H9 (cell line): ENCODE measurements at regions not wholly inside any gene's neighbourhood (a gene's known extent, or its start where the extent isn't known, plus 50 kb on each side); places are given as distances from the start of the nearest gene placed in this dataset.

Experiments
- DNase-seq: peaks from one replicate; pipeline ENCODE4 v3.0.0-alpha.2; 2017
- H2AFZ ChIP-seq: one replicate; pipeline ENCODE4 v1.6.1; 2013; ENCODE audit warnings: mild to moderate bottlenecking, low read length, control low read depth, moderate library complexity
- H2AK5ac ChIP-seq: 2 replicates; pipeline ENCODE4 v1.6.1; 2013; ENCODE audit warnings: low read length, control low read depth, mixed read lengths; ENCODE audit not compliant: insufficient read length
- H2BK120ac ChIP-seq: one replicate; pipeline ENCODE4 v1.6.1; 2013; ENCODE audit warnings: low read depth, mild to moderate bottlenecking, low read length, control low read depth, inconsistent platforms; ENCODE audit not compliant: poor library complexity, severe bottlenecking
- H2BK12ac ChIP-seq: 2 replicates; pipeline ENCODE4 v1.6.1; 2013; ENCODE audit warnings: low read length, control low read depth, mixed read lengths, low read depth; ENCODE audit not compliant: insufficient read length
- H2BK15ac ChIP-seq: 2 replicates; pipeline ENCODE4 v1.6.1; 2013; ENCODE audit warnings: low read depth, low read length, control low read depth
- H2BK20ac ChIP-seq: one replicate; pipeline ENCODE4 v1.6.1; 2013; ENCODE audit warnings: low read depth, mild to moderate bottlenecking, low read length, control low read depth, inconsistent platforms; ENCODE audit not compliant: poor library complexity, severe bottlenecking
- H2BK5ac ChIP-seq: 2 replicates; pipeline ENCODE4 v1.6.1; 2013; ENCODE audit warnings: low read length, control low read depth, mixed read lengths; ENCODE audit not compliant: insufficient read length
- H3K14ac ChIP-seq: 2 replicates; pipeline ENCODE4 v1.6.1; 2013; ENCODE audit warnings: low read length, control low read depth; ENCODE audit not compliant: insufficient read depth
- H3K18ac ChIP-seq: 2 replicates; pipeline ENCODE4 v1.6.1; 2013; ENCODE audit warnings: low read depth, mild to moderate bottlenecking, mixed read lengths, low read length, control low read depth; ENCODE audit not compliant: insufficient read length
- H3K23ac ChIP-seq: 2 replicates; pipeline ENCODE4 v1.6.1; 2013; ENCODE audit warnings: low read length, control low read depth, mixed read lengths, low read depth; ENCODE audit not compliant: insufficient read length
- H3K23me2 ChIP-seq: 2 replicates; pipeline ENCODE4 v1.6.1; 2013; ENCODE audit warnings: low read depth, mild to moderate bottlenecking, mixed read lengths, low read length, control low read depth; ENCODE audit not compliant: insufficient read length, poor library complexity, severe bottlenecking
- H3K27ac ChIP-seq: 2 replicates; pipeline ENCODE4 v1.5.1; 2013; ENCODE audit warnings: low read length, control low read depth, mixed read lengths, low read depth; ENCODE audit not compliant: insufficient read length
- H3K27me3 ChIP-seq: 2 replicates; pipeline ENCODE4 v1.6.1; 2013; ENCODE audit warnings: low read length, control low read depth, inconsistent platforms; ENCODE audit not compliant: insufficient read depth
- H3K4ac ChIP-seq: 2 replicates; pipeline ENCODE4 v1.6.1; 2013; ENCODE audit warnings: low read depth, mild to moderate bottlenecking, control low read depth, inconsistent platforms, low read length, moderate library complexity
- H3K4me1 ChIP-seq: 2 replicates; pipeline ENCODE4 v1.6.1; 2013; ENCODE audit warnings: low read length, control low read depth, inconsistent platforms; ENCODE audit not compliant: insufficient read depth
- H3K4me2 ChIP-seq: 2 replicates; pipeline ENCODE4 v1.6.1; 2013; ENCODE audit warnings: low read length, control low read depth, mixed read lengths; ENCODE audit not compliant: insufficient read length, insufficient read depth
- H3K56ac ChIP-seq: 2 replicates; pipeline ENCODE4 v1.6.1; 2013; ENCODE audit warnings: low read depth, mild to moderate bottlenecking, mixed read lengths, low read length, control low read depth; ENCODE audit not compliant: insufficient read length
- H3K79me1 ChIP-seq: 2 replicates; pipeline ENCODE4 v1.6.1; 2013; ENCODE audit warnings: low read depth, mild to moderate bottlenecking, moderate library complexity, low read length, control low read depth, inconsistent platforms; ENCODE audit not compliant: insufficient read depth, poor library complexity, severe bottlenecking
- H3K79me2 ChIP-seq: 2 replicates; pipeline ENCODE4 v1.6.1; 2013; ENCODE audit warnings: low read length, control low read depth, inconsistent platforms; ENCODE audit not compliant: insufficient read depth
- H3K9ac ChIP-seq: 2 replicates; pipeline ENCODE4 v1.6.1; 2013; ENCODE audit warnings: low read length, control low read depth, mixed read lengths; ENCODE audit not compliant: insufficient read length; ENCODE audit errors: extremely low read depth
- H3K9me3 ChIP-seq: one replicate; pipeline ENCODE4 v1.6.1; 2013; ENCODE audit warnings: low read depth, low read length, inconsistent platforms; ENCODE audit not compliant: control insufficient read depth
- H3T11ph ChIP-seq: one replicate; pipeline ENCODE4 v1.6.1; 2013; ENCODE audit warnings: mild to moderate bottlenecking, low read length, control low read depth, inconsistent platforms
- H4K20me1 ChIP-seq: one replicate; pipeline ENCODE4 v1.6.1; 2013; ENCODE audit not compliant: control insufficient read depth, insufficient read length, insufficient read depth
- H4K5ac ChIP-seq: 2 replicates; pipeline ENCODE4 v1.6.1; 2013; ENCODE audit warnings: low read depth, mild to moderate bottlenecking, mixed read lengths, low read length, control low read depth; ENCODE audit not compliant: insufficient read length
- H4K8ac ChIP-seq: replicated peaks from 2 replicates; pipeline ENCODE4 v1.6.1; 2013; ENCODE audit warnings: low read length, control low read depth, mixed read lengths, low read depth; ENCODE audit not compliant: insufficient read length
- H4K91ac ChIP-seq: 2 replicates; pipeline ENCODE4 v1.6.1; 2013; ENCODE audit warnings: low read depth, mild to moderate bottlenecking, moderate library complexity, mixed read lengths, low read length, control low read depth; ENCODE audit not compliant: insufficient read length
- H3K27ac Mint-ChIP-seq, 3 experiments: 2 replicates in 2 of 3; 3 replicates in 1 of 3; pipeline ENCODE4 v1.8.0; 2020 to 2021; ENCODE audit warnings: mixed read lengths in 3 of 3, mild to moderate bottlenecking in 1 of 3, moderate library complexity in 1 of 3
- H3K27me3 Mint-ChIP-seq: 2 replicates; pipeline ENCODE4 v1.8.0; 2021; ENCODE audit warnings: low read depth, mild to moderate bottlenecking, moderate library complexity, mixed read lengths
- H3K36me3 Mint-ChIP-seq, 3 experiments: 2 replicates in 2 of 3; 3 replicates in 1 of 3; pipeline ENCODE4 v1.8.0; 2020 to 2021; ENCODE audit warnings: low read depth in 3 of 3, mixed read lengths in 3 of 3; ENCODE audit not compliant: insufficient read depth in 1 of 3
- H3K4me1 Mint-ChIP-seq, 2 experiments: 2 replicates each; pipeline ENCODE4 v1.8.0; 2020; ENCODE audit warnings: mixed read lengths in 2 of 2
- H3K4me3 Mint-ChIP-seq, 2 experiments: 2 replicates in 1 of 2; 3 replicates in 1 of 2; pipeline ENCODE4 v1.8.0; 2020 to 2021; ENCODE audit warnings: mild to moderate bottlenecking in 2 of 2, mixed read lengths in 2 of 2, moderate library complexity in 1 of 2
- H3K9me3 Mint-ChIP-seq, 2 experiments: 2 replicates in 1 of 2; 3 replicates in 1 of 2; pipeline ENCODE4 v1.8.0; 2020; ENCODE audit warnings: mild to moderate bottlenecking in 2 of 2, mixed read lengths in 2 of 2, moderate library complexity in 1 of 2
- WGBS: extraction: QIAGEN DNeasy Blood & Tissue Kit; methylation state at CpG from one replicate; pipeline ENCODE4 v1.1.7; 2013; ENCODE audit warnings: missing lambda C conversion rate, low lambda C conversion rate, mixed read lengths; ENCODE audit not compliant: insufficient read length; ENCODE audit errors: extremely low coverage; 5-methylcytosine and 5-hydroxymethylcytosine counted together
- TF ChIP-seq, protein P1 (sequence below): fragments of 200-600 bp; sonication (generic); conservative IDR thresholded peaks from 3 replicates; pipeline ENCODE4 v1.8.0; 2021; ENCODE audit warnings: antibody characterized with exemption, mild to moderate bottlenecking

DNA sequence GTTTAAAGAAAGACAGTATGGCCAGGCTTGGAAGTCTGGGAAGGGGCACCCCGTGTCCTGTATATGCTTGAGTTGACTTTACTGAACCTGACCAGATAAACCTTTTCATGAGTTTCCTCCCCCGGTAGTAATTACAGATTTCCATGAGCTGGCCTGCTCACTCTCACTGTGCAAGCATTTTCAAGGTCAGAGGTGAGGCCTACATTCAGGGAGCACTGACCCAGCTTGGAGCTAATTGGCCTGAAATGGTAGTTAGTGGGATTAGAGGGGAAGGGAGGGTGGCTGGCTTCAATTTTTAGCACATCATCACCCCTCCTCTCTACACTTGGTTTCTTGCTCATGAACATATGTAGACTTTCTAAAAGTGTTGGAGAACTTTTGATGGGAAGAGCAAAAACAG, 99.2 kb downstream of the PSAT1 start:
- no peak overlapping the region for H3T11ph ChIP-seq
- H3K27me3 Mint-ChIP-seq, result no peaks in the 10 kb centered on the region
- TF ChIP-seq, protein P1, sequence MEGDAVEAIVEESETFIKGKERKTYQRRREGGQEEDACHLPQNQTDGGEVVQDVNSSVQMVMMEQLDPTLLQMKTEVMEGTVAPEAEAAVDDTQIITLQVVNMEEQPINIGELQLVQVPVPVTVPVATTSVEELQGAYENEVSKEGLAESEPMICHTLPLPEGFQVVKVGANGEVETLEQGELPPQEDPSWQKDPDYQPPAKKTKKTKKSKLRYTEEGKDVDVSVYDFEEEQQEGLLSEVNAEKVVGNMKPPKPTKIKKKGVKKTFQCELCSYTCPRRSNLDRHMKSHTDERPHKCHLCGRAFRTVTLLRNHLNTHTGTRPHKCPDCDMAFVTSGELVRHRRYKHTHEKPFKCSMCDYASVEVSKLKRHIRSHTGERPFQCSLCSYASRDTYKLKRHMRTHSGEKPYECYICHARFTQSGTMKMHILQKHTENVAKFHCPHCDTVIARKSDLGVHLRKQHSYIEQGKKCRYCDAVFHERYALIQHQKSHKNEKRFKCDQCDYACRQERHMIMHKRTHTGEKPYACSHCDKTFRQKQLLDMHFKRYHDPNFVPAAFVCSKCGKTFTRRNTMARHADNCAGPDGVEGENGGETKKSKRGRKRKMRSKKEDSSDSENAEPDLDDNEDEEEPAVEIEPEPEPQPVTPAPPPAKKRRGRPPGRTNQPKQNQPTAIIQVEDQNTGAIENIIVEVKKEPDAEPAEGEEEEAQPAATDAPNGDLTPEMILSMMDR, result no peak
- H2BK120ac ChIP-seq, result no peak overlapping the region
- no peak overlapping the region for H3K4ac ChIP-seq
- H3K27me3 ChIP-seq, result no peaks in the 10 kb centered on the region
- no peak overlapping the region for H3K4me2 ChIP-seq
- H3K56ac ChIP-seq, result no peak overlapping the region
- WGBS, result no CpG with 5 or more reads among the region's 2 CpGs
- peaks cover 18% of the 10 kb centered on the region for H3K4me1 ChIP-seq
- no peak overlapping the region for H2BK20ac ChIP-seq
- H3K79me2 ChIP-seq, result no peaks in the 10 kb centered on the region
- no peak overlapping the region for H3K27ac Mint-ChIP-seq
- H3K27ac ChIP-seq, result no peak overlapping the region
- H4K20me1 ChIP-seq, result no peaks in the 10 kb centered on the region
- no peak overlapping the region for H3K18ac ChIP-seq
- no peak overlapping the region for H2AFZ ChIP-seq
- no peak overlapping the region for H3K14ac ChIP-seq
- peaks cover 14 to 23% (median 20%) of the 10 kb centered on the region in 3 experiments for H3K36me3 Mint-ChIP-seq
- no peaks in the 10 kb centered on the region for H3K79me1 ChIP-seq
- no peak overlapping the region for H4K91ac ChIP-seq
- H3K9me3 Mint-ChIP-seq, result peaks cover 22 to 26% of the 10 kb centered on the region in 2 experiments
- H3K9ac ChIP-seq, result no peak overlapping the region
- no peak overlapping the region for H4K5ac ChIP-seq
- peaks cover 8% of the 10 kb centered on the region for H3K9me3 ChIP-seq
- H4K8ac ChIP-seq, result no peak overlapping the region
- H3K4me1 Mint-ChIP-seq, result peaks cover 51% of the 10 kb centered on the region in 2 experiments
- H3K4me3 Mint-ChIP-seq, result no peak overlapping the region
- no peak overlapping the region for H2AK5ac ChIP-seq
- H2BK12ac ChIP-seq, result no peak overlapping the region
- H2BK5ac ChIP-seq, result no peak overlapping the region
- H2BK15ac ChIP-seq, result no peak overlapping the region
- no peaks in the 10 kb centered on the region for H3K23me2 ChIP-seq
- DNase-seq, result no peak
- no peak overlapping the region for H3K23ac ChIP-seq
